ENCODE measurements at regions not wholly inside any gene's neighbourhood (a gene's known extent, or its start where the extent isn't known, plus 50 kb on each side); places are given as distances from the start of the nearest gene placed in this dataset.
"Not testable (repeated sequence)": the region's sequence is repeated elsewhere in the genome, so short reads cannot be mapped to it uniquely, and the experiment has no call there.

GRCh38 chr12:115297445-115297844, 613.5 kb upstream of the TBX3 start:
- DNase-seq: no peak

GRCh38 chr12:115296613-115297198, 612.7 kb upstream of the TBX3 start:
- DNase-seq: no peak

- DNase-seq: no peak
Measured at GRCh38 chr12:115295886-115296285, 611.9 kb upstream of the TBX3 start.

GRCh38 chr12:115294453-115295133, 610.6 kb upstream of the TBX3 start:
- DNase-seq: peak; percentile 47

- DNase-seq: not testable (repeated sequence)
Measured at GRCh38 chr12:115285429-115285828, 601.5 kb upstream of the TBX3 start.

- DNase-seq: no peak
Measured at GRCh38 chr12:115273456-115273855, 589.5 kb upstream of the TBX3 start.

GRCh38 chr12:115268451-115268850, 584.5 kb upstream of the TBX3 start:
- peak; percentile 19 for DNase-seq

GRCh38 chr12:115267891-115268290, 583.9 kb upstream of the TBX3 start:
- no peak for DNase-seq

GRCh38 chr12:115267464-115267863, 583.5 kb upstream of the TBX3 start:
- DNase-seq: no peak

GRCh38 chr12:115264605-115265004, 580.6 kb upstream of the TBX3 start:
- DNase-seq: no peak

- DNase-seq: peak; percentile 44
Measured at GRCh38 chr12:115261691-115262398, 577.9 kb upstream of the TBX3 start.

GRCh38 chr12:115260762-115261675, 577.0 kb upstream of the TBX3 start:
- no peak for DNase-seq

GRCh38 chr12:115259968-115260747, 576.2 kb upstream of the TBX3 start:
- peak; percentile 96 for DNase-seq

GRCh38 chr12:115257791-115258190, 573.8 kb upstream of the TBX3 start:
- DNase-seq: no peak

GRCh38 chr12:115255962-115256361, 572.0 kb upstream of the TBX3 start:
- DNase-seq: no peak

- DNase-seq: no peak
Measured at GRCh38 chr12:115255257-115255656, 571.3 kb upstream of the TBX3 start.

- no peak for DNase-seq
Measured at GRCh38 chr12:115253049-115253448, 569.1 kb upstream of the TBX3 start.

GRCh38 chr12:115251727-115252126, 567.8 kb upstream of the TBX3 start:
- no peak for DNase-seq

- no peak for DNase-seq
Measured at GRCh38 chr12:115249671-115250278, 565.8 kb upstream of the TBX3 start.

GRCh38 chr12:115245020-115245419, 561.0 kb upstream of the TBX3 start:
- no peak for DNase-seq

- DNase-seq: no peak
Measured at GRCh38 chr12:115243933-115244628, 560.1 kb upstream of the TBX3 start.
